KOPT-K1 (cell line): ENCODE measurements at regions not wholly inside any gene's neighbourhood (a gene's known extent, or its start where the extent isn't known, plus 50 kb on each side); places are given as distances from the start of the nearest gene placed in this dataset.

Experiments
- H3K27ac ChIP-seq: fragments of 200-600 bp; sonication (generic); 2 replicates; pipeline ENCODE4 v1.5.1; 2016; ENCODE audit warnings: antibody characterized with exemption, mild to moderate bottlenecking, low read depth, low read length; ENCODE audit not compliant: poor library complexity, severe bottlenecking
- H3K36me3 ChIP-seq: fragments of 200-600 bp; sonication (generic); 2 replicates; pipeline ENCODE4 v1.5.1; 2017; ENCODE audit warnings: antibody characterized with exemption, mild to moderate bottlenecking, low read length, moderate library complexity; ENCODE audit not compliant: insufficient read depth
- H3K9me3 ChIP-seq: fragments of 200-600 bp; sonication (generic); 2 replicates; pipeline ENCODE4 v1.5.1; 2017; ENCODE audit warnings: antibody characterized with exemption, low read length, mild to moderate bottlenecking; ENCODE audit not compliant: insufficient read depth, poor library complexity, severe bottlenecking

DNA sequence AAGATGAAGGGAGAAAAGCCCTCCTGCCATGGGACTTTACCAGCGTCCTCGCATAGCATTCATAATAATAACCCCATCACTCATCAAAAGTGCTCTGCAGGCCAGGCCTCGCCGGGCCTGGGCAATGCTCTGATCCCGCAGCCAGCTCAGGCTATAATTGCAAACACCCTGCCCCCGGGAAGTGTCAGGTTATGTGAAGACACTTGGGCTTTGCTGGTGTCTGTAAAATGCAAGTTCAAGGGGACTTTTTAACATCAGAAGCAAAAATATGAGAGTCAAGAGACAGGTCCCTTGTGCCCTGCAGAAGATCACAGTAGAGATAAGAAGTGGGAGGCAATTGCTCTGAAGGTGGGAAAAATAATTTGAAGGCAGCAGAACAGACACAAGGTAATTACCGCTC, 381.0 kb downstream of the MAFB start:
- no peaks in the 10 kb centered on the region for H3K9me3 ChIP-seq

DNA sequence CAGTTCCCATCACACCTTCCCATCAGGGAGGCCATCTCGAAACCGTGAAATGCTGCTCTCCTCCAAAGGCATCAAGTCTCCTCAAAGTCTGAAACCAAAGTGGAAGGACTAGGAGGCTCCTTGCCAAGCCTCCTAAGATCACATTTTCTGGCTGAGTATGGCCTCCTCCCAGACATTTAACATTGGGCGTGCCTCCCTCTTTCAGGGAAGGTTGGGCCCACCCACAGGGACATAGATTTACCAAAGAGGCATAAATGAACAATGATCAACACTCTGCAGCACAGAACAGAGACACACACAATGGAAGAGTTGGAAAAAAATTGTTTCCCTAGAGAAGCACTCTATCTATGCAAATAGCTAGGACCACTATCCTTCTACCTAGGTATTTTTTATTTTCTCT, 381.8 kb downstream of the MAFB start:
- no peaks in the 10 kb centered on the region for H3K36me3 ChIP-seq
- no peaks in the 10 kb centered on the region for H3K9me3 ChIP-seq
- H3K27ac ChIP-seq = no peak overlapping the region

More for the DNA sequence above, 381.0 kb downstream of the MAFB start:
- no peaks in the 10 kb centered on the region for H3K36me3 ChIP-seq
- no peak overlapping the region for H3K27ac ChIP-seq

DNA sequence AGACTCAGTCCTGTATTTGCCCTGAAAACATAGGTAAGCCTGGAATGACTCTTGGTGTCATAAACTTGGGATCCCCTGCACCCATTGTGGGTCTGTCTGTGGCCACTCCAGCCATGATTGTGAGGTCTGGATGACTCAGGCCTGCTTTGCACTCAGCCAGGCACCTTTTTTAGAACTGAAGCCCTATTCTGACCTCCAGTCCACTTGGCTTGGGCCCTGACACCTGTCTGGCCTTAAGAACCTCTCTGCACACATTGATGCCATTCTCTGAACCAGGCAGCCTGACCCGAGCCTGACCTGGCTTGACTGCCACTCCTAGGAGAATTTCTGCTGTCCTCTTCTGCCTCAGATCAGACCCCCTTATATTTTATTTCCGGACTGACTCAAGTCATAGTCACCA, 383.7 kb downstream of the MAFB start:
- no peak overlapping the region for H3K27ac ChIP-seq
- H3K36me3 ChIP-seq = no peaks in the 10 kb centered on the region
- H3K9me3 ChIP-seq = no peaks in the 10 kb centered on the region

DNA sequence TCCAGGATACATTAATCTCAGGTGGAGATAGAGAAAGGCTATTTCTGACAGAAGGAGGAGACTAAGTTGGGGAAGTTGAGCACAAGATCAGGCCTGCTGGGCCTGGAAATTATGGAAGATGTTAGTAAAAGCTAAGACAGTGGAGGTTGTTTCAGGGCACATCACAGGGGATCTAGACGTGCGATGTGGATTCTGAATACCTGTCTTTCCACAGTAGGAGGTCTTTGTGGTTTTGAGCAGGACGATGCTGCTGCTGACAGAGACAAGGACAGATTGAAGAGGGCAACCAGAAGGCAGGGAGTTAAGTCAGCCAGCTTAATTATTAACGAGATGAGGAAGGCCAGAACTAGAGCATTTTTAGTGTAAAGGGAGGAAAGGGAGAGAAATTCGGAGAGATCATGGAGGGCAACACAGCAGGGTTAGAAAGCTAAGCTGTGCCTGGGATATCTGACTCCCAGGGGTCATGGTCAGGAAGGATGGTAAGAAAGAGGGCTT, 384.9 kb downstream of the MAFB start:
- no peak overlapping the region for H3K27ac ChIP-seq
- H3K9me3 ChIP-seq = no peaks in the 10 kb centered on the region
- H3K36me3 ChIP-seq = no peaks in the 10 kb centered on the region

DNA sequence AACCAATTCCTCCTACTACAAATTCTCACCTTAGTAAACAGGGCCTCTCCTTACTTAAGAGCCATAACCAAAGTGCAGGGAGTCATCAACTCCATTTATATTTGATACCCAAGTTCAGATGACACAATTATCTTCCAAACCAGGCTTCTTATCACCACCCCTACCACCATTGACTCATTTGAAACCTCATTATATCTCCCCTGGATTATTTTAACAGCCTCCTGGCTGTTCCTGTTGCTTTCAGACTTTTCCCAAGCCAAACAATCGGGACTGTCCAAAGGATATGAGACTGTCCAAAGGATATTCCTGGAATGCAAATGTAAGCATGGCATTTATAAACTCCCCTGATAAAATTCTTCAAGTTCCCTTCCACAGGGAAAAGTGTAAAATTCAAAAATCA, 394.3 kb downstream of the MAFB start:
- Histone ChIP-seq H3K9me3 (no peaks in the 10 kb centered on the region), H3K27ac (no peak overlapping the region), H3K36me3 (no peaks in the 10 kb centered on the region)

DNA sequence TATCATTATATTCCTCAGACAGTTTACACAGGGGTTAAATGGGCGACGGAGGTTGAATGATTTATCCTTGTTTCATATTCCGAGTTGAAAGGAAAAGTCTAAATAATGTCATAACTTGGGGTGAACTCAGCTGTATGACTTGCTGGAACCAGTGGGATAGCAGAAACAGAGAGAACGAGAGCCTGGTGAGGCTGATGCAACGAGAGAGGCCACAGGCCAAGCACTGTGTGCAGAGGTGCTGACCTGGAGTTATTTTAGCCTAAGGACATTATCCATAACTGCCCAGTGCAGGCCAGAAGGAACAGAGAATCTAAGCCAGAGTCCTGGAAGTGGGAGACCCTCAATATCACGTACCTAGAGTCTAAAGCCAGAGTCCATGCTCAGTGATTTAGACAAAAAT, 394.9 kb downstream of the MAFB start:
- no peaks in the 10 kb centered on the region for H3K9me3 ChIP-seq
- H3K27ac ChIP-seq = no peak overlapping the region
- H3K36me3 ChIP-seq = no peaks in the 10 kb centered on the region

DNA sequence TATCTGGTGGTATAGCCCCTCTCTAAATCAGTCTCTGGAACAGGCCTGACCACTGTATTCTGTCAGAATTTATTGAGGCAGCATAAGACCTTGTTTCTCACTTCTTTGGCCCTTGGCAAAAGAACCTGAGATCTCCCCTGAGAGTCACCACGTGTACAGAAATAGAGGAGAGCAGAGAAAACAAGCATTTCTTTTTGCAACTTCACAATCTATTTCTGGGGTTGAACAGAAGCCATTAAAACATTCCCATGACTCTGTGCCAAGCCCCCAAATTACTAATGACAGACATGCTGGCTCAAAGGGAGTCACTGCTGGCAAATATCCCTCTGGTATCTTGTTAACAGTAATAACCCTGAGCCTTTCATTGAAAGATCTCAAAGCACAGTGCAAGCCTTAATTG, 395.3 kb downstream of the MAFB start:
- Histone ChIP-seq H3K27ac (no peak overlapping the region), H3K36me3 (no peaks in the 10 kb centered on the region), H3K9me3 (no peaks in the 10 kb centered on the region)

DNA sequence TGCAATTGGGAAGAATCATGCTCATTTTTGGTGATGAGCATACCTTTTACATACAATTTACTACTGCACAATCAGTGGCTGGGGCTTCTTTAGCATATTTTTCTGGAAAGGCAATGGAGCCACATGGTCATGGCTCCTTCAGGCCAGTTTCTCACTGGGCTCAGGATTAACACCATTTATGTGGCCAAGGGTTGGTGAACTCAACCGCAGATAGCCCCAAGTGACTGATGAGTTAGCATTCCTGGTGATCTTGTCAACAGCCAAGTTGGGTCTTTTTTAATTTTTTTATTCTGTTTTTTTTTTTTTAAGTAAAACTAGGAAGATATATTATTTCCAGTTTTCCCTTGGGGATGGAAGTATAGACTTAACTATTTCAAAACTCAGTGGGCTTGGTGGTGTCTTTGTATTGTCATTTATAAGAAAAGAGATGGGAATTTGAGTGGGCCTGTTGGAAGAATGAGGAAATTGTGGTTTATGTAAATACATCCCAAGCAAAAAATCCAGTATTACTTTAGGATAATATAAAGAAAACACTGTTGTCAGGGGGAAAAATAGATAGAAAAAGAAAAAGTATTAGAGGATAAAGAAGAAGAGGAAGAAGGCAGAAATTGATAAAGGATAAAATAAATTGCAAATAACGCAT, 397.4 kb downstream of the MAFB start:
- Histone ChIP-seq H3K9me3 (no peaks in the 10 kb centered on the region), H3K36me3 (no peaks in the 10 kb centered on the region), H3K27ac (no peak overlapping the region)

DNA sequence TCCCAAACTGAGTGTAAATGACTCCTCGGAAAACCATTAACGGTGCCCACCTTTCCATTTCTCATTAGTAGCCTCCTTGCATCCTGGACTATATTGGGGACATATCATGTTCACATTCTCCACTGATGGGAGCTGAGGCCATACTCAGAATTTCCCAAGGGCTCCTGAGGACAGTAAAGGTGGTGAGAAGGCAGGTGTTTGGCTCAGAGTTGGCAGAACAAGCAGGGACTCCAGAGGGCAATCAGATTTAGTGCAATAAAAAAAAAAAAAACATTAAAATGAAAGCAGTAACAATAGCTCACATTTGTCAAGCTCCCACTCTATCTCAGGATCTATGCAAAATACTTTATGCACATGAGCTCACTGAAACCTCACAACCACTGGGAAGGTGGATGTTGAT, 401.4 kb downstream of the MAFB start:
- Histone ChIP-seq H3K27ac (no peak overlapping the region), H3K9me3 (no peaks in the 10 kb centered on the region), H3K36me3 (no peaks in the 10 kb centered on the region)

DNA sequence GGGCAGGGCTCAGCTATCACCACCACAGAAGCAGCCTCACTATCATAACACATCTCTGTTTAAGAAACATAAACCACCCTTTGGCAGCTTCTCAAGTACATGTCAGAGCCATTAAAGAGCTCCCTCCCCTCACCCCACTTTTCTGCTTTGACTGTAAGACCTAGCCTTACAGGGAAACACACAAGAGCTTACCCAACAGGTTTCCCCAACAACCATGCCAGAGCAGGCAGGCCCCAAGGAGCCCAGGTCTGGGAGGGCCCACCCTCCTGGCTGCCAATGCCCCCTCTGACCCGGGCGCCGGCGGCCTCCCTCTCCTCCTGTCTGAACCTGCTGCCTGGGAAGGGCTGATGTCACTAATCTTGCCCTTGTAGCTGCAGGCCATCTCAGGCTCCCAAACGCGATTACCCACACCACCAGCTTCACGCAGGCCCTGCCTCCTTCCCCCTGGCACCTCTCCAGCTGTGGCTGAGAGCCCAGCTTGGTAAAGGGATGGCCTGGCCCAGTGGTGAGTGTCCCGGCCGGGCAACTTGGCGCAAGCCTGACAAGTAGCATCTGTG, 402.0 kb downstream of the MAFB start:
- Histone ChIP-seq H3K27ac (no peak overlapping the region), H3K9me3 (no peaks in the 10 kb centered on the region)

DNA sequence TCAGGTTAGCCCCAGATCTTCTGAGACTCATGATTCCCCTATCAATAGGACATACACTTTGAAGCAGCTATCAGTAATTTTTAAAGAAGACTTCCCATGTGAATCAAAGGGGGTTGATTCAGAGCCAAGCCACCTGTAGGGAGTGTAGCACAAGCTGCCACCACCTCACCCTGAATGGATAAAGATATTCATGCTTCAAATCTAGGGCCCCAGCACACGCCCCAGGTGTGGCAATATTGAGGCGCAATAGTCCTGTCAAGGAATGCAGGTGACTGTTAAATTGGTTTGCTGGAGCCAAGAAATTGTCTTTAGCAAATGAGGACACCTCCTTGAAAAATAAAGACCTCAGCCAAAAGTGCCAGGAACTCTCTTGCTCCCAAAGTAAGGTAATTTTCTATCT, 404.4 kb downstream of the MAFB start:
- Histone ChIP-seq H3K27ac (no peak overlapping the region), H3K36me3 (no peaks in the 10 kb centered on the region), H3K9me3 (no peaks in the 10 kb centered on the region)

More for the DNA sequence above, 402.0 kb downstream of the MAFB start:
- H3K36me3 ChIP-seq = no peaks in the 10 kb centered on the region

DNA sequence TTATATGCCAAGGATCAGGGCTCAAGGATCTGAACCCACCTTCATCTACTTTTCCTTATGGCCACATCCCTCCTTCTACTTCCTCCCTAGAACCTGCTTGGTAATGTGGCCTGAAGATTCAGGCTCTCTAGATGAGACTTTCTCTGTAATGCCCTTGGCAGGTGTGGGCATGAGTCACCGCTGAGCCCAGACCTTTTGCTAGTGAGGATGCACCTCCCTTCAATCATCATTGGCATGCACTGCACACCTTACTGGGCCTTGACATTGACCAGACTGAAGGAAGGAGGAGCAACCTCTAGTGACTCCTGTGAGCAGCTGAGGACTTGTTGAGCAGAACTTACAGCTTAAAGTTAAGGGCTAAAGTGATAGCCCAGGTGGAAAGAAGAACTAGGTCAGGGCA, 405.3 kb downstream of the MAFB start:
- Histone ChIP-seq H3K36me3 (no peaks in the 10 kb centered on the region), H3K27ac (no peak overlapping the region), H3K9me3 (no peaks in the 10 kb centered on the region)

DNA sequence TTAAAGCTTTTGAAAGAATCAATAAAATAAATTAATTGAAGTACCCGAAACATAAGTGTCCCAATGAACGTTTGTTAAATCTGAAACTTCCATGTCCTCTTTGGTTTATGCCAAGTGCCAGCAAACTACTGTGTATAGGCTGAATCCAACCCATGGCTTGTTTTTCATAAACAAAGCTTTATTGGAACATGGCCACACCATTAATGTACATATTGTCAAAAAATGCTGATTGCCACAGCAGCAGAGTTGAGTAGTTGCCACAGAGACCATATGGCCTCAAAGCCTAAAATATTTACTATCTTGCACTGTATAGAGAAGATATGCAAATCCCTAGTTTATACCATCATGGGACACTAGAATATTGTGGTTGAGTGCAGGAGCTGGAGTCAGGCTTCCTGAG, 406.1 kb downstream of the MAFB start:
- Histone ChIP-seq H3K36me3 (no peaks in the 10 kb centered on the region), H3K9me3 (no peaks in the 10 kb centered on the region), H3K27ac (no peak overlapping the region)

DNA sequence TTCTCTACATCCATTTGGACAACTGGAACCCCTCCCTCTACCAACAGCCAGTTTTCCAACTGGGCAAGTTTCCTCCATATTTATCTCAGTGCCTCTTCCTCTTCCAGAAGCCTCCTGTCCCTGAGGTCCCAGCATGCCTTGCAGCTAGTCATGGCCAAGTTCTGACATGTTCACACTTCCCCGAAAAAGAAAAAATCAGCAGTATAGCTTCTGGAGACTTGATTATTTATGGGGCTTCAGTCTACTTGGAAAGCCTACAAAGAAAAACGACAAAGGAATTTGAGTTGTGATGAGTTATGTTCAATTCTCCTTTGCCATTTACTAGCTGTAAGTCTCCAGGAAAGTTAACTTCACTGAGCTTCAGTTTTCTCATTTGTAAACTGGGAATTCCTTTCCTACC, 406.5 kb downstream of the MAFB start:
- H3K36me3 ChIP-seq = no peaks in the 10 kb centered on the region

DNA sequence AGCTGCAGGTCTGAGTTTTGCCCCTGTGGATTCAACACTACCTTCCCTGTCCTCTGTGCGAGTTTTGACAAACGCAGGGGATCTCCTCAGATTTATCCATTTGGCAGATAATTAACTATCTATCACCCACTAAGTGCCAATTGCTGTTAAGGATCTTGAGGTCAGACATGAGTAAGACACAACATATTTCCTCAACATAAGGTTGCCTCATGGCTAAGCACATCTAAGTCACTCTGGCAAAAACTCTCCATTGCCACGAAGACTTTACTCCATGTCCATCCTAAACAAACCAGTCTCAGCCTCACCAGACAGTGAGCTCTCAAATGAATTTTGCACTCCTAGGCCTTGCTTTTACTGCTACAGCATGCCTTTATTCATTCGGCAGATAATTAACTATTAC, 408.4 kb downstream of the MAFB start:
- no peak overlapping the region for H3K27ac ChIP-seq
- no peaks in the 10 kb centered on the region for H3K36me3 ChIP-seq
- H3K9me3 ChIP-seq = no peaks in the 10 kb centered on the region

More for the DNA sequence above, 406.5 kb downstream of the MAFB start:
- Histone ChIP-seq H3K9me3 (no peaks in the 10 kb centered on the region), H3K27ac (no peak overlapping the region)

DNA sequence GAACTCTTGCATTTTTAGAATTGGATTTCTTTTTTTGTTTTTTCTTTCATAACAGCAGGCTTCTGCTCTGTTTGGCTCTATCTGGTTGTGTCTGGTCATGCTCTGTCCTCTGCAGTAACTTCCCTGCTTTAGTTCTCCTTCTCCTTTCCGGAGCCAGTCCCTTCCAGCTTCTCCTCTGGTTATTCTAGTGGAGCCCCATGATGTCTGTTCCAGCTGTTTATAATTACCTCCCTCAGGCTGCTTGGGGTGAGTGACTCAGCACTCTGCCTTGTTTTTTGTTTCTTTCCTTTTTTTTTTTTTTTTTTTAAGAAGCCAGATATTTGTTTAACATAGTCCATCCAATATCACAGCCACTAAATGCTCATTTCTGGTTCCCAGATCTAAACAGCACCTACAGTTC, 409.6 kb downstream of the MAFB start:
- Histone ChIP-seq H3K36me3 (no peaks in the 10 kb centered on the region), H3K27ac (no peak overlapping the region), H3K9me3 (no peaks in the 10 kb centered on the region)
